Coronary artery (tissue), 2 donors: ENCODE measurements at regions not wholly inside any gene's neighbourhood (a gene's known extent, or its start where the extent isn't known, plus 50 kb on each side); places are given as distances from the start of the nearest gene placed in this dataset.

Experiments used
- DNase-seq: peaks from one replicate; pipeline ENCODE4 v3.0.0-alpha.2; 2017; ENCODE audit warnings: low spot score
- H3K27ac ChIP-seq, 2 donors: fragments of 200-600 bp; sonication (generic); one replicate each; pipeline ENCODE4 v1.5.1; 2016 to 2019
- H3K4me3 ChIP-seq: fragments of 200-600 bp; sonication (generic); 2 replicates; pipeline ENCODE4 v1.5.1; 2016; ENCODE audit warnings: mild to moderate bottlenecking, moderate library complexity
- CTCF ChIP-seq: fragments of 200-600 bp; sonication (generic); IDR thresholded peaks from one replicate; pipeline ENCODE4 v1.5.1; 2019; ENCODE audit warnings: antibody characterized with exemption

DNA sequence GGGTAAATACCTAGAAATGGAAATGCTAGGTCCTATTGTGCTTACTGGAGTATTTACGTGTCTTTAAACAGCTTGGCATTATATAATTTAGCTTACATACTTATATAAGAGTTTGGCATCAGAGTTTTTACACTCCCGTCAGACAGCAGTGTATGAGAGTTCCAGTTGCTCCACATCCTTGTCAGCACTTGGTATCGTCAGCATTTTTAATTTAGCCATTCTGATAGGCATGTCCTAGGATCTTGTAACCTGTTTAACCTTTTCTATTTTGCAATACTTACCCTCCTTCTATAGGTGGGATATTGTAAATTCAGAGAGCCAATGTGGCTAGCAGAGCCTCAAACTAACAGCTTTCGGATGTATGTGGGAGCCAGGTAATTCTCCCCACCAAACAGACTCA is 228.3 kb upstream of the EEF2KMT start:
- no peak for TF ChIP-seq CTCF
- Histone ChIP-seq H3K4me3 (no peak overlapping the region), H3K27ac (no peak overlapping the region)
- no peak for DNase-seq

DNA sequence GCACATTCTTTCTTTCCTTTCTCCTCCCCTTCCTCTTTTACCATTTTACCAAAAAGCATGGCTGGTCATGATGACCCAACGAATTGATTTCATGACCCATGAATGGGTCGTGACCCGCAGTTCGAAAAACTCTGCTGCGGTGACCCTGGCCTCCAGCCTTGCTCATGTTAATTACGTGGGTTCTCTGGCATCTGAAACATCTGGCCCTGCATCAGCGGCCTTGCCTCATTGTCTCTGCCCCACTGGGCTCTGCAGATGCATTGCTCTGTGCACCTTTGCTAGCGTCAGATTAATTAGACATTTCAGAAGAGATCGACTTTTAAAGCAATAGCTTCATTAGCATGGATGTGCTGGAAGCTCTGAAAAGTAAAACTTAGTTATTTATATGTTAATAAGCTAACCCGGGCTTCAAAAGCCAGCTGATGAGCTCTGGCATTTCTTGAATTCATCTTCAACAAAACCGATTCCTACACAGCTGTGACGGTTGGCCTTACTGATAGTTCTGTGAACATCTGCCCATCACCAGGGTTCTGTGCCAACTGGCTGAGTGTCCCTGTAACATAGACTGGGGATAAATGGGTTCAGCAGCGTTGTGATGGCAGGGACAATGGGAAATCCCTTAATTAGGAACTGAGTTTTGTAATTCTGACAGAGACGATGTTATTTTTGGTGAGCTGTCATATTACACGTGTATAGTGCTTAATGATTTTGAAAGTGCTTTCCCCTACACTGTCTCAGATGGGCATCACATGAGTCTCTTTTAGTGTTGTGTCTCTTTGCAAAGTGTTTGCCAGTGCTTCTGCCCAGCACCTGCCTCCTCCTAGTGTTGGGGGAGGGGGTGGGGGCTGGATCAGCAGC is 225.9 kb upstream of the EEF2KMT start:
- no peak overlapping the region for H3K4me3 ChIP-seq
- DNase-seq, result no peak
- no peak for TF ChIP-seq CTCF

DNA sequence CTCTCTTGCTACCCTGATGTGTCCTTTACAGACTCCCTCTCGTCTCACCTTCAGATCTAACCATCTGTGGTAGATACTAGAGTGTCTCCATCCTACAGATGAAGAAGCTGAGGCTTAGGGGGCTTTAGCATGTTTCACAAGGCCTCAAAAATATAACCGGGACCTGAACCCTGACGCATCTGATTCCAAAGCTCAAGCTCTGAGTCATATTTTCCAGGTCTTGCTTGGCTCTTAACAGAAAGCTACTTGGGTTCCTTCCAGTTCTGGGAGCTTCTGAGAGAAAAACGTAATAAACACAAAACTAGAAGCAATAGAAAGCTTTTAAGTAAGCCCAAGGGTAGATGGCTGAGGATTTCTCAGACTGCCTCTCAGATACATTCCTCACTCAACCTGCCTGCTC is 224.3 kb upstream of the EEF2KMT start:
- no peak for TF ChIP-seq CTCF
- H3K4me3 ChIP-seq, result no peak overlapping the region
- no peak for DNase-seq
- no peak overlapping the region for H3K27ac ChIP-seq

More for the DNA sequence above, 225.9 kb upstream of the EEF2KMT start:
- no peak overlapping the region for H3K27ac ChIP-seq

GRCh38 chr16:5319799-5320198 is 222.2 kb upstream of the EEF2KMT start:
- no peak for TF ChIP-seq CTCF
- no peak overlapping the region for H3K27ac ChIP-seq
- no peak overlapping the region for H3K4me3 ChIP-seq
- no peak for DNase-seq

DNA sequence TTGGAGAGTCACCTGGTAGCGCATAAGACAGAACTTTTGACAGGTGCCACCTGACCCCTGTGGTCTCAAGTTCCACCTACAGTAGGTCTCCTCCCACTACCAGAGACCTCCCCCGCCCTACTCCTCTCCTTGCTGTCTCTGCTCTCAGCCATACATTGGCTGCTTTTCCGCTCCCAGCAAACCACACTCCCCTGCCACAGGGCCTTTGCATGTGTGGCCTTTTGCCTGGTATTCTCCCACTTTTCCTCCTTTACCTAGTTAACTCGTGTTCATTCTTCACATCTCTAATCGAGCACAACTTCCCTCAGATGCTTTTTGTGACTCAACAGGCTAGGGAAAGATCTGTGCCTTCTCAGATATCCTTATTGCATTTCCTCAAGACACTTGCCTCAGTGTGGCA is 218.3 kb upstream of the EEF2KMT start:
- no peak overlapping the region for H3K27ac ChIP-seq
- no peak overlapping the region for H3K4me3 ChIP-seq
- TF ChIP-seq CTCF, result no peak
- DNase-seq, result no peak

- no peak for DNase-seq
- Histone ChIP-seq H3K4me3 (no peak overlapping the region), H3K27ac (no peak overlapping the region)
- no peak for TF ChIP-seq CTCF
Observed at GRCh38 chr16:5314377-5314776, 216.8 kb upstream of the EEF2KMT start.

GRCh38 chr16:5309946-5310611 is 212.5 kb upstream of the EEF2KMT start:
- DNase-seq, result no peak
- no peak overlapping the region for H3K4me3 ChIP-seq
- no peak for TF ChIP-seq CTCF
- H3K27ac ChIP-seq, result no peak overlapping the region
